Activated CD8-positive, alpha-beta T cell treated with anti-CD3 and anti-CD28 coated beads, Interleukin-2, amount 10 ng/mL, durations not matched to agents 7 days and 5 days (primary cell): ENCODE measurements at regions not wholly inside any gene's neighbourhood (a gene's known extent, or its start where the extent isn't known, plus 50 kb on each side); places are given as distances from the start of the nearest gene placed in this dataset.

Experiments
- ATAC-seq: fragments of 150-1000 bp; cut with Tn5 transposase; one replicate; pipeline ENCODE4 v1.10.0; 2021; ENCODE audit warnings: moderate library complexity
- CTCF ChIA-PET: fragments of 350-600 bp; sonication (Branson Sonifier 250); formaldehyde crosslinking; loops from one replicate; lab custom pipeline; 2021; ENCODE audit warnings: antibody characterized with exemption; lab: Charles Lee
- POLR2A ChIA-PET: fragments of 350-600 bp; sonication (Branson Sonifier 250); formaldehyde crosslinking; loops from one replicate; lab custom pipeline; 2021; ENCODE audit warnings: antibody characterized with exemption; lab: Charles Lee
- DNase-seq: peaks from one replicate; pipeline ENCODE4 v3.0.0-alpha.2; 2020
- H3K27ac Mint-ChIP-seq: one replicate; pipeline ENCODE4 v1.8.0; 2021; ENCODE audit warnings: mild to moderate bottlenecking, mixed read lengths
- H3K27me3 Mint-ChIP-seq: one replicate; pipeline ENCODE4 v1.8.0; 2021; ENCODE audit warnings: low read depth, mixed read lengths
- H3K36me3 Mint-ChIP-seq: one replicate; pipeline ENCODE4 v1.8.0; 2021; ENCODE audit warnings: low read depth, mixed read lengths
- H3K4me1 Mint-ChIP-seq: one replicate; pipeline ENCODE4 v1.8.0; 2021; ENCODE audit warnings: low read depth, mixed read lengths
- H3K4me3 Mint-ChIP-seq: one replicate; pipeline ENCODE4 v1.8.0; 2021; ENCODE audit warnings: mild to moderate bottlenecking, mixed read lengths
- H3K9me3 Mint-ChIP-seq: one replicate; pipeline ENCODE4 v1.8.0; 2022; ENCODE audit warnings: mixed read lengths; ENCODE audit not compliant: insufficient read depth

- H3K9me3 Mint-ChIP-seq: no peaks in the 10 kb centered on the region
- no peaks in the 10 kb centered on the region for H3K27me3 Mint-ChIP-seq
- POLR2A ChIA-PET: no interaction called here
- H3K4me3 Mint-ChIP-seq: no peak overlapping the region
- no peaks in the 10 kb centered on the region for H3K36me3 Mint-ChIP-seq
- no peaks in the 10 kb centered on the region for H3K4me1 Mint-ChIP-seq
- ATAC-seq: no peak
- CTCF ChIA-PET: no interaction called here
- no peak for DNase-seq
- H3K27ac Mint-ChIP-seq: no peak overlapping the region
Observed at GRCh38 chr4:137156807-137157206, 375.5 kb downstream of the PCDH18 start.

- Mint-ChIP-seq H3K27ac (no peak overlapping the region), H3K27me3 (no peaks in the 10 kb centered on the region), H3K9me3 (no peaks in the 10 kb centered on the region), H3K4me3 (no peak overlapping the region), H3K36me3 (no peaks in the 10 kb centered on the region), H3K4me1 (no peaks in the 10 kb centered on the region)
- ChIA-PET CTCF (no interaction called here), POLR2A (no interaction called here)
- DNase-seq (no peak), ATAC-seq (no peak)
Observed at GRCh38 chr4:137156054-137156453, 376.2 kb downstream of the PCDH18 start.

GRCh38 chr4:137131201-137131600 lies 401.1 kb downstream of the PCDH18 start:
- Mint-ChIP-seq H3K27me3 (no peaks in the 10 kb centered on the region), H3K4me3 (no peak overlapping the region), H3K36me3 (no peaks in the 10 kb centered on the region), H3K4me1 (no peaks in the 10 kb centered on the region), H3K9me3 (no peaks in the 10 kb centered on the region), H3K27ac (no peak overlapping the region)
- DNase-seq (no peak), ATAC-seq (no peak)
- ChIA-PET CTCF (no interaction called here), POLR2A (no interaction called here)

GRCh38 chr4:137129845-137130244 lies 402.4 kb downstream of the PCDH18 start:
- CTCF ChIA-PET: no interaction called here
- Mint-ChIP-seq H3K27ac (no peak overlapping the region), H3K4me3 (no peak overlapping the region), H3K27me3 (no peaks in the 10 kb centered on the region), H3K9me3 (no peaks in the 10 kb centered on the region), H3K36me3 (no peaks in the 10 kb centered on the region), H3K4me1 (no peaks in the 10 kb centered on the region)
- POLR2A ChIA-PET: no interaction called here
- DNase-seq (no peak), ATAC-seq (no peak)

- no peaks in the 10 kb centered on the region for H3K4me1 Mint-ChIP-seq
- no peak overlapping the region for H3K4me3 Mint-ChIP-seq
- ATAC-seq (no peak), DNase-seq (no peak)
- H3K27ac Mint-ChIP-seq: no peak overlapping the region
- H3K9me3 Mint-ChIP-seq: no peaks in the 10 kb centered on the region
- H3K36me3 Mint-ChIP-seq: no peaks in the 10 kb centered on the region
- ChIA-PET POLR2A (no interaction called here), CTCF (no interaction called here)
- H3K27me3 Mint-ChIP-seq: no peaks in the 10 kb centered on the region
Observed at GRCh38 chr4:137129441-137129840, 402.9 kb downstream of the PCDH18 start.

GRCh38 chr4:137125011-137125410 lies 407.3 kb downstream of the PCDH18 start:
- H3K36me3 Mint-ChIP-seq: no peaks in the 10 kb centered on the region
- no peak overlapping the region for H3K27ac Mint-ChIP-seq

GRCh38 chr4:137124278-137124932 lies 407.9 kb downstream of the PCDH18 start:
- Mint-ChIP-seq H3K9me3 (no peaks in the 10 kb centered on the region), H3K4me1 (no peaks in the 10 kb centered on the region), H3K36me3 (no peaks in the 10 kb centered on the region), H3K27ac (no peak overlapping the region), H3K27me3 (no peaks in the 10 kb centered on the region), H3K4me3 (no peak overlapping the region)
- no peak for DNase-seq
- POLR2A ChIA-PET: no interaction called here
- ATAC-seq: no peak
- CTCF ChIA-PET: no interaction called here

More at GRCh38 chr4:137125011-137125410, 407.3 kb downstream of the PCDH18 start:
- Mint-ChIP-seq H3K4me1 (no peaks in the 10 kb centered on the region), H3K9me3 (no peaks in the 10 kb centered on the region), H3K27me3 (no peaks in the 10 kb centered on the region), H3K4me3 (no peak overlapping the region)
- CTCF ChIA-PET: no interaction called here
- no peak for DNase-seq
- POLR2A ChIA-PET: no interaction called here
- no peak for ATAC-seq

- ChIA-PET POLR2A (no interaction called here), CTCF (no interaction called here)
- Mint-ChIP-seq H3K27me3 (no peaks in the 10 kb centered on the region), H3K9me3 (no peaks in the 10 kb centered on the region), H3K4me1 (no peaks in the 10 kb centered on the region), H3K4me3 (no peak overlapping the region), H3K27ac (no peak overlapping the region), H3K36me3 (no peaks in the 10 kb centered on the region)
- ATAC-seq (no peak), DNase-seq (no peak)
Observed at GRCh38 chr4:137122876-137123275, 409.4 kb downstream of the PCDH18 start.

GRCh38 chr4:137116144-137116543 lies 416.1 kb downstream of the PCDH18 start:
- Mint-ChIP-seq H3K36me3 (no peaks in the 10 kb centered on the region), H3K4me3 (no peak overlapping the region), H3K4me1 (no peaks in the 10 kb centered on the region), H3K27me3 (no peaks in the 10 kb centered on the region), H3K9me3 (peaks cover 4% of the 10 kb centered on the region), H3K27ac (no peak overlapping the region)
- ATAC-seq: no peak
- ChIA-PET CTCF (no interaction called here), POLR2A (no interaction called here)
- no peak for DNase-seq

- DNase-seq: no peak
- no peaks in the 10 kb centered on the region for H3K9me3 Mint-ChIP-seq
- ATAC-seq: no peak
- H3K4me1 Mint-ChIP-seq: no peaks in the 10 kb centered on the region
- H3K27ac Mint-ChIP-seq: no peak overlapping the region
- no peak overlapping the region for H3K4me3 Mint-ChIP-seq
- no peaks in the 10 kb centered on the region for H3K36me3 Mint-ChIP-seq
- no peaks in the 10 kb centered on the region for H3K27me3 Mint-ChIP-seq
- CTCF ChIA-PET: no interaction called here
- POLR2A ChIA-PET: no interaction called here
Observed at GRCh38 chr4:137106733-137107132, 425.6 kb downstream of the PCDH18 start.

- DNase-seq (no peak), ATAC-seq (no peak)
- Mint-ChIP-seq H3K4me1 (no peaks in the 10 kb centered on the region), H3K36me3 (no peaks in the 10 kb centered on the region), H3K9me3 (peaks cover under 1% of the 10 kb centered on the region), H3K27me3 (no peaks in the 10 kb centered on the region), H3K27ac (no peak overlapping the region), H3K4me3 (no peak overlapping the region)
- CTCF ChIA-PET: no interaction called here
- POLR2A ChIA-PET: no interaction called here
Observed at GRCh38 chr4:137106287-137106686, 426.0 kb downstream of the PCDH18 start.

- H3K36me3 Mint-ChIP-seq: no peaks in the 10 kb centered on the region
- H3K9me3 Mint-ChIP-seq: no peaks in the 10 kb centered on the region
- no peak for DNase-seq
- no peak overlapping the region for H3K4me3 Mint-ChIP-seq
- POLR2A ChIA-PET: no interaction called here
- CTCF ChIA-PET: no interaction called here
- no peaks in the 10 kb centered on the region for H3K27me3 Mint-ChIP-seq
- no peak overlapping the region for H3K27ac Mint-ChIP-seq
- no peaks in the 10 kb centered on the region for H3K4me1 Mint-ChIP-seq
- ATAC-seq: no peak
Observed at GRCh38 chr4:137090951-137091350, 441.3 kb downstream of the PCDH18 start.

- CTCF ChIA-PET: no interaction called here
- Mint-ChIP-seq H3K4me1 (no peaks in the 10 kb centered on the region), H3K9me3 (no peaks in the 10 kb centered on the region), H3K27ac (no peak overlapping the region), H3K36me3 (no peaks in the 10 kb centered on the region), H3K4me3 (no peak overlapping the region), H3K27me3 (no peaks in the 10 kb centered on the region)
- DNase-seq (no peak), ATAC-seq (no peak)
- POLR2A ChIA-PET: no interaction called here
Observed at GRCh38 chr4:137083571-137084135, 448.6 kb downstream of the PCDH18 start.
